Esophagus muscularis mucosa (tissue), 4 donors: ENCODE measurements at regions not wholly inside any gene's neighbourhood (a gene's known extent, or its start where the extent isn't known, plus 50 kb on each side); places are given as distances from the start of the nearest gene placed in this dataset.

ENCODE experiments used
- DNase-seq: peaks from one replicate; pipeline ENCODE4 v3.0.0-alpha.2; 2017; ENCODE audit errors: extremely low spot score
- H3K27ac ChIP-seq, 4 donors: fragments of 200-600 bp; sonication (generic); replicated peaks in 1 of 4; 1 replicate in 3 of 4; 2 replicates in 1 of 4; pipeline ENCODE4 v1.5.1; 2016 to 2019; ENCODE audit warnings: mild to moderate bottlenecking in 1 of 4
- H3K27me3 ChIP-seq, 4 donors: fragments of 200-600 bp; sonication (generic); one replicate each; pipeline versions ENCODE4 v1.5.1 to v1.6.0; 2016 to 2019
- H3K36me3 ChIP-seq, 4 donors: fragments of 200-600 bp; sonication (generic); one replicate each; pipeline ENCODE4 v1.5.1; 2016 to 2019
- H3K4me1 ChIP-seq, 4 donors: fragments of 200-600 bp; sonication (generic); one replicate each; pipeline ENCODE4 v1.5.1; 2016 to 2019
- H3K4me3 ChIP-seq, 4 donors: fragments of 200-600 bp; sonication (generic); 1 replicate in 2 of 4; 2 replicates in 2 of 4; pipeline ENCODE4 v1.5.1; 2016 to 2019; ENCODE audit warnings: mild to moderate bottlenecking in 4 of 4, moderate library complexity in 1 of 4
- H3K9me3 ChIP-seq, 4 donors: fragments of 200-600 bp; sonication (generic); 1 replicate in 3 of 4; 2 replicates in 1 of 4; pipeline ENCODE4 v1.5.1; 2016 to 2019
- CTCF ChIP-seq, 3 experiments: fragments of 200-600 bp in 2 of 3; fragments of 450-650 bp in 1 of 3; sonication (generic) in 2 of 3; IDR thresholded peaks; one replicate each; pipeline ENCODE4 v1.5.1; 2017 to 2019; ENCODE audit warnings: antibody characterized with exemption in 3 of 3, mild to moderate bottlenecking in 2 of 3, moderate library complexity in 1 of 3
- EP300 ChIP-seq: sonication (generic); formaldehyde crosslinking; IDR thresholded peaks from one replicate; pipeline ENCODE4 v1.6.1; 2017; ENCODE audit warnings: antibody characterized with exemption
- POLR2A ChIP-seq: fragments of 450-650 bp; IDR thresholded peaks from one replicate; pipeline ENCODE4 v1.6.1; 2017; ENCODE audit warnings: antibody characterized with exemption, moderate library complexity, mild to moderate bottlenecking, low read depth
- POLR2AphosphoS5 ChIP-seq, 2 donors: sonication (generic); formaldehyde crosslinking; IDR thresholded peaks; one replicate each; pipeline ENCODE4 v1.6.1; 2017; ENCODE audit warnings: antibody characterized with exemption in 2 of 2
- WGBS: methylation state at CpG from one replicate; pipeline ENCODE4 v1.1.5; 2018; 5-methylcytosine and 5-hydroxymethylcytosine counted together
- intact Hi-C: fragments of 100-400 bp; cut with DNase I; formaldehyde crosslinking; loops from one replicate; pipeline ENCODE4 v1.15.1; 2023

GRCh38 chr6:147831356-147831755, 322.9 kb downstream of the SAMD5 start:
- H3K36me3 ChIP-seq: no peaks in the 10 kb centered on the region
- TF ChIP-seq POLR2AphosphoS5 (IDR thresholded peaks at IDR 0.05) (no peak), POLR2A (no peak), EP300 (no peak), CTCF (IDR thresholded peaks at IDR 0.05) (no peak)
- 53% methylated on average over 2 of the region's 2 CpGs for WGBS
- no peaks in the 10 kb centered on the region for H3K9me3 ChIP-seq
- H3K27me3 ChIP-seq: no peaks in the 10 kb centered on the region
- no peak for DNase-seq
- intact Hi-C loops: no loop called here
- no peak overlapping the region for H3K4me3 ChIP-seq
- H3K4me1 ChIP-seq: no peaks in the 10 kb centered on the region
- no peak overlapping the region for H3K27ac ChIP-seq

- Histone ChIP-seq H3K27me3 (no peaks in the 10 kb centered on the region), H3K36me3 (no peaks in the 10 kb centered on the region), H3K4me1 (no peaks in the 10 kb centered on the region), H3K4me3 (no peak overlapping the region), H3K9me3 (no peaks in the 10 kb centered on the region), H3K27ac (no peak overlapping the region)
- TF ChIP-seq POLR2A: no peak
- TF ChIP-seq CTCF (IDR thresholded peaks at IDR 0.05): no peak
- no peak for TF ChIP-seq EP300
- TF ChIP-seq POLR2AphosphoS5 (IDR thresholded peaks at IDR 0.05): no peak
- WGBS: 87% methylated on average over 1 of the region's 1 CpG
- DNase-seq: no peak
- intact Hi-C loops: no loop called here
These were observed 325.1 kb downstream of the SAMD5 start for GRCh38 chr6:147833607-147834006.

GRCh38 chr6:147834084-147834776, 325.7 kb downstream of the SAMD5 start:
- H3K4me3 ChIP-seq: no peak overlapping the region
- H3K27ac ChIP-seq: no peak overlapping the region
- H3K27me3 ChIP-seq: no peaks in the 10 kb centered on the region
- no peaks in the 10 kb centered on the region for H3K9me3 ChIP-seq
- 68% methylated on average over 7 of the region's 7 CpGs for whole genome bisulfite sequencing
- intact Hi-C loops: no loop called here
- no peaks in the 10 kb centered on the region for H3K36me3 ChIP-seq
- no peak for DNase-seq
- TF ChIP-seq CTCF (IDR thresholded peaks at IDR 0.05) (no peak), EP300 (no peak), POLR2A (no peak), POLR2AphosphoS5 (IDR thresholded peaks at IDR 0.05) (no peak)
- no peaks in the 10 kb centered on the region for H3K4me1 ChIP-seq

- H3K9me3 ChIP-seq: no peaks in the 10 kb centered on the region
- intact Hi-C loops: no loop called here
- DNase-seq: no peak
- H3K27me3 ChIP-seq: no peaks in the 10 kb centered on the region
- no peak overlapping the region for H3K4me3 ChIP-seq
- no peak overlapping the region for H3K27ac ChIP-seq
- WGBS: 94% methylated on average over 4 of the region's 4 CpGs
- TF ChIP-seq CTCF (IDR thresholded peaks at IDR 0.05): no peak
- TF ChIP-seq POLR2AphosphoS5 (IDR thresholded peaks at IDR 0.05): no peak
- TF ChIP-seq POLR2A: no peak
- TF ChIP-seq EP300: no peak
- H3K36me3 ChIP-seq: no peaks in the 10 kb centered on the region
- no peaks in the 10 kb centered on the region for H3K4me1 ChIP-seq
These were observed 329.1 kb downstream of the SAMD5 start for GRCh38 chr6:147837540-147837939.
